Liver (tissue), 8 donors: ENCODE measurements at regions not wholly inside any gene's neighbourhood (a gene's known extent, or its start where the extent isn't known, plus 50 kb on each side); places are given as distances from the start of the nearest gene placed in this dataset.

Experiments used
- DNase-seq: peaks from one replicate; pipeline ENCODE4 v3.0.0-alpha.2; 2017; ENCODE audit warnings: low spot score
- H3K27ac ChIP-seq, 2 donors: one replicate each; pipeline ENCODE4 v1.7.0; 2013; ENCODE audit warnings: inconsistent platforms in 2 of 2, low read length in 2 of 2, control low read depth in 1 of 2, low read depth in 1 of 2, mild to moderate bottlenecking in 1 of 2
- H3K27me3 ChIP-seq, 4 donors: one replicate each; pipeline versions ENCODE4 v1.6.1 to v1.7.0; 2013; ENCODE audit warnings: low read length in 3 of 4, inconsistent platforms in 1 of 4, mild to moderate bottlenecking in 1 of 4, moderate library complexity in 1 of 4; ENCODE audit not compliant: control insufficient read depth in 4 of 4, insufficient read depth in 4 of 4
- H3K36me3 ChIP-seq, 4 donors: one replicate each; pipeline versions ENCODE4 v1.6.1 to v1.7.0; 2013; ENCODE audit warnings: low read length in 3 of 4, mild to moderate bottlenecking in 3 of 4, low read depth in 1 of 4, moderate library complexity in 1 of 4; ENCODE audit not compliant: control insufficient read depth in 4 of 4, insufficient read depth in 3 of 4
- H3K4me1 ChIP-seq, 4 donors: one replicate each; pipeline versions ENCODE4 v1.6.1 to v1.7.0; 2013; ENCODE audit warnings: low read length in 3 of 4, mild to moderate bottlenecking in 3 of 4, moderate library complexity in 1 of 4; ENCODE audit not compliant: control insufficient read depth in 4 of 4, insufficient read depth in 4 of 4
- H3K4me3 ChIP-seq, 3 donors: one replicate each; pipeline versions ENCODE4 v1.6.1 to v1.7.0; 2013; ENCODE audit warnings: low read length in 3 of 3, control low read depth in 1 of 3, low read depth in 1 of 3, mild to moderate bottlenecking in 1 of 3
- H3K9ac ChIP-seq, 2 donors: one replicate each; pipeline ENCODE4 v1.7.0; 2013; ENCODE audit warnings: low read length in 2 of 2, mild to moderate bottlenecking in 2 of 2, moderate library complexity in 2 of 2, control low read depth in 1 of 2, low read depth in 1 of 2
- H3K9me3 ChIP-seq, 4 donors: one replicate each; pipeline versions ENCODE4 v1.6.1 to v1.7.0; 2013; ENCODE audit warnings: low read length in 3 of 4; ENCODE audit not compliant: control insufficient read depth in 4 of 4
- ATF3 ChIP-seq: IDR thresholded peaks from 2 replicates; pipeline ENCODE4 v1.6.1; 2016; ENCODE audit warnings: antibody characterized with exemption
- CTCF ChIP-seq: fragments of 150-350 bp; IDR thresholded peaks from 2 replicates; pipeline ENCODE4 v1.5.1; 2017; ENCODE audit warnings: improper control_type of control experiment, low read depth, low read length; ENCODE audit not compliant: missing input control
- EGR1 ChIP-seq, 2 donors: IDR thresholded peaks; 2 replicates each; pipeline ENCODE4 v1.6.1; 2016 to 2018; ENCODE audit warnings: antibody characterized with exemption in 2 of 2, low read depth in 2 of 2
- FOXA1 ChIP-seq: IDR thresholded peaks from 2 replicates; pipeline ENCODE4 v1.6.1; 2016; ENCODE audit warnings: antibody characterized with exemption
- FOXA2 ChIP-seq: IDR thresholded peaks from 2 replicates; pipeline ENCODE4 v1.6.1; 2016; ENCODE audit warnings: antibody characterized with exemption
- GABPA ChIP-seq, 2 donors: IDR thresholded peaks in 1 of 2; conservative IDR thresholded peaks in 1 of 2; 2 replicates each; pipeline ENCODE4 v1.6.1; 2016; ENCODE audit warnings: antibody characterized with exemption in 2 of 2, mild to moderate bottlenecking in 1 of 2, moderate library complexity in 1 of 2
- HNF4A ChIP-seq, 2 donors: conservative IDR thresholded peaks; 2 replicates each; pipeline ENCODE4 v1.6.1; 2016; ENCODE audit warnings: antibody characterized with exemption in 2 of 2, mild to moderate bottlenecking in 2 of 2
- HNF4G ChIP-seq: IDR thresholded peaks from 2 replicates; pipeline ENCODE4 v1.6.1; 2016; ENCODE audit warnings: antibody characterized with exemption
- JUND ChIP-seq, 2 donors: IDR thresholded peaks; 2 replicates each; pipeline ENCODE4 v1.6.1; 2016; ENCODE audit warnings: antibody characterized with exemption in 2 of 2
- MAX ChIP-seq: IDR thresholded peaks from 2 replicates; pipeline ENCODE4 v1.6.1; 2016; ENCODE audit warnings: antibody characterized with exemption
- NR2F2 ChIP-seq: IDR thresholded peaks from 2 replicates; pipeline ENCODE4 v1.6.1; 2016; ENCODE audit warnings: antibody characterized with exemption
- RAD21 ChIP-seq, 2 donors: IDR thresholded peaks; 2 replicates each; pipeline ENCODE4 v1.6.1; 2016; ENCODE audit warnings: antibody characterized with exemption in 2 of 2, mild to moderate bottlenecking in 2 of 2
- REST ChIP-seq: IDR thresholded peaks from 2 replicates; pipeline ENCODE4 v1.6.1; 2016; ENCODE audit warnings: antibody characterized with exemption, mild to moderate bottlenecking
- RXRA ChIP-seq, 2 donors: IDR thresholded peaks; 2 replicates each; pipeline ENCODE4 v1.6.1; 2017 to 2018; ENCODE audit warnings: antibody characterized with exemption in 2 of 2, mild to moderate bottlenecking in 1 of 2
- SP1 ChIP-seq: IDR thresholded peaks from 2 replicates; pipeline ENCODE4 v1.6.1; 2018; ENCODE audit warnings: antibody characterized with exemption, mild to moderate bottlenecking
- TAF1 ChIP-seq: conservative IDR thresholded peaks from 2 replicates; pipeline ENCODE4 v1.6.1; 2016; ENCODE audit warnings: antibody characterized with exemption, mild to moderate bottlenecking
- YY1 ChIP-seq: IDR thresholded peaks from 2 replicates; pipeline ENCODE4 v1.6.1; 2016; ENCODE audit warnings: antibody characterized with exemption, mild to moderate bottlenecking
- ZBTB33 ChIP-seq: IDR thresholded peaks from 2 replicates; pipeline ENCODE4 v1.6.1; 2016; ENCODE audit warnings: antibody characterized with exemption
- WGBS: extraction: QIAGEN DNeasy Blood & Tissue Kit; methylation state at CpG from one replicate; pipeline ENCODE4 v1.1.7; 2013; 5-methylcytosine and 5-hydroxymethylcytosine counted together
- donor health status: healthy.
- donor health status: healthy.
- donor health status: healthy.
- donor health status: healthy.
- donor health status: healthy.

- H3K27me3 ChIP-seq, result peaks cover 0 to 3% (median 0%) of the 10 kb centered on the region in 4 donors
- H3K9me3 ChIP-seq, result no peaks in the 10 kb centered on the region
- no peaks in the 10 kb centered on the region for H3K36me3 ChIP-seq
- DNase-seq, result no peak
- no peak overlapping the region for H3K9ac ChIP-seq
- H3K4me1 ChIP-seq, result no peaks in the 10 kb centered on the region
- no peak overlapping the region for H3K27ac ChIP-seq
- 81% methylated on average over 10 of the region's 10 CpGs for WGBS
- TF ChIP-seq MAX (no peak), RAD21 (IDR thresholded peaks at IDR 0.05) (no peak), JUND (IDR thresholded peaks at IDR 0.05) (no peak), FOXA1 (no peak), ZBTB33 (no peak), YY1 (no peak), HNF4G (no peak)
- H3K4me3 ChIP-seq, result no peak overlapping the region
Measured at GRCh38 chr10:131698232-131698631, 202.6 kb upstream of the PPP2R2D start.

- Histone ChIP-seq H3K36me3 (no peaks in the 10 kb centered on the region), H3K27me3 (peaks cover 0 to 3% (median 0%) of the 10 kb centered on the region in 4 donors)
Measured at GRCh38 chr10:131698986-131699385, 201.8 kb upstream of the PPP2R2D start.

GRCh38 chr10:131700032-131700431, 200.8 kb upstream of the PPP2R2D start:
- Histone ChIP-seq H3K4me1 (no peaks in the 10 kb centered on the region), H3K36me3 (no peaks in the 10 kb centered on the region), H3K9me3 (no peaks in the 10 kb centered on the region), H3K27ac (no peak overlapping the region), H3K9ac (no peak overlapping the region), H3K4me3 (no peak overlapping the region), H3K27me3 (no peaks in the 10 kb centered on the region)
- TF ChIP-seq NR2F2 (no peak), YY1 (no peak), FOXA1 (no peak), JUND (IDR thresholded peaks at IDR 0.05) (no peak), GABPA (IDR thresholded peaks at IDR 0.05 in 1 of 2, conservative IDR thresholded peaks at IDR 0.05 in 1 of 2) (no peak), ZBTB33 (no peak), TAF1 (no peak), RXRA (IDR thresholded peaks at IDR 0.05) (no peak), RAD21 (IDR thresholded peaks at IDR 0.05) (no peak), HNF4A (conservative IDR thresholded peaks at IDR 0.05) (no peak), SP1 (no peak), EGR1 (IDR thresholded peaks at IDR 0.05; ENCODE audit: low read depth in 2 of 2) (no peak), CTCF (no peak), FOXA2 (no peak), REST (no peak), ATF3 (no peak), HNF4G (no peak), MAX (no peak)
- DNase-seq, result no peak
- WGBS, result 69% methylated on average over 7 of the region's 7 CpGs

More at GRCh38 chr10:131698986-131699385, 201.8 kb upstream of the PPP2R2D start:
- Histone ChIP-seq H3K4me3 (no peak overlapping the region), H3K27ac (no peak overlapping the region), H3K4me1 (no peaks in the 10 kb centered on the region), H3K9ac (no peak overlapping the region), H3K9me3 (no peaks in the 10 kb centered on the region)
- DNase-seq, result no peak
- WGBS, result 88% methylated on average over 12 of the region's 12 CpGs
- TF ChIP-seq HNF4A (conservative IDR thresholded peaks at IDR 0.05), result no peak
- TF ChIP-seq SP1, result no peak
